Fibroblast of pulmonary artery (primary cell): ENCODE measurements at regions not wholly inside any gene's neighbourhood (a gene's known extent, or its start where the extent isn't known, plus 50 kb on each side); places are given as distances from the start of the nearest gene placed in this dataset.

ENCODE experiments used
- DNase-seq: peaks from one replicate; pipeline ENCODE4 v3.0.0-alpha.2; 2010; ENCODE audit warnings: low read depth
- H3K4me3 ChIP-seq: replicated peaks from 2 replicates; pipeline ENCODE4 v1.5.1; 2011; ENCODE audit warnings: low read depth, mild to moderate bottlenecking, control low read depth, low read length, moderate library complexity
- TF ChIP-seq, protein P1 (sequence below): IDR thresholded peaks from 2 replicates; pipeline ENCODE4 v1.5.1; 2011; ENCODE audit warnings: mild to moderate bottlenecking, control low read depth, low read length, inconsistent platforms; ENCODE audit errors: missing control alignments

- no peak overlapping the region for H3K4me3 ChIP-seq
- DNase-seq: no peak
- TF ChIP-seq, protein P1, sequence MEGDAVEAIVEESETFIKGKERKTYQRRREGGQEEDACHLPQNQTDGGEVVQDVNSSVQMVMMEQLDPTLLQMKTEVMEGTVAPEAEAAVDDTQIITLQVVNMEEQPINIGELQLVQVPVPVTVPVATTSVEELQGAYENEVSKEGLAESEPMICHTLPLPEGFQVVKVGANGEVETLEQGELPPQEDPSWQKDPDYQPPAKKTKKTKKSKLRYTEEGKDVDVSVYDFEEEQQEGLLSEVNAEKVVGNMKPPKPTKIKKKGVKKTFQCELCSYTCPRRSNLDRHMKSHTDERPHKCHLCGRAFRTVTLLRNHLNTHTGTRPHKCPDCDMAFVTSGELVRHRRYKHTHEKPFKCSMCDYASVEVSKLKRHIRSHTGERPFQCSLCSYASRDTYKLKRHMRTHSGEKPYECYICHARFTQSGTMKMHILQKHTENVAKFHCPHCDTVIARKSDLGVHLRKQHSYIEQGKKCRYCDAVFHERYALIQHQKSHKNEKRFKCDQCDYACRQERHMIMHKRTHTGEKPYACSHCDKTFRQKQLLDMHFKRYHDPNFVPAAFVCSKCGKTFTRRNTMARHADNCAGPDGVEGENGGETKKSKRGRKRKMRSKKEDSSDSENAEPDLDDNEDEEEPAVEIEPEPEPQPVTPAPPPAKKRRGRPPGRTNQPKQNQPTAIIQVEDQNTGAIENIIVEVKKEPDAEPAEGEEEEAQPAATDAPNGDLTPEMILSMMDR: no peak
Measured at GRCh38 chr5:2529371-2530092, 221.9 kb downstream of the IRX2 start.

- no peak overlapping the region for H3K4me3 ChIP-seq
- DNase-seq: no peak
- TF ChIP-seq, protein P1: no peak
Measured at GRCh38 chr5:2525351-2525750, 226.1 kb downstream of the IRX2 start.

DNA sequence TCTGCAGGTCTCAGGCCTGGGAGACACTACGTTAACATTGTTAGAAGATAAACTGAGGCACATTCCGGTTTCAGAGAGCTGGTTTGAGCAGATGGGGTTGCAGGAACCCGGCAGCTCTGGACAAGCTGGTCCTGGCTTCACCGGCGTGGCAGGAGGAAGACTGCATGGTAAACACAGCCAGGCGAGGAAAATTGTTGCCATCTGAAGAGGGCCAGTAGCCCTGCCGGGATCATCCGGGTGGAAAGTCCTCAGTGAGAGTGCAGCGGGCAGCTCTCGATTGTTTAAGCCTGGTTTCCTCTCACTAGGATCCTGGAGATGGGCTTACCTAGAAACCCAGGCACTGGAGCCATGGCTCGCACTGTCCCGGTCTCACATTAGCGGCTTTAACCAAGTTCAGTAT, 226.9 kb downstream of the IRX2 start:
- DNase-seq: no peak
- H3K4me3 ChIP-seq: no peak overlapping the region
- TF ChIP-seq, protein P1: no peak

GRCh38 chr5:2523180-2523579, 228.3 kb downstream of the IRX2 start:
- TF ChIP-seq, protein P1: no peak
- no peak for DNase-seq
- no peak overlapping the region for H3K4me3 ChIP-seq

GRCh38 chr5:2522372-2522771, 229.1 kb downstream of the IRX2 start:
- H3K4me3 ChIP-seq: no peak overlapping the region
- TF ChIP-seq, protein P1: no peak

DNA sequence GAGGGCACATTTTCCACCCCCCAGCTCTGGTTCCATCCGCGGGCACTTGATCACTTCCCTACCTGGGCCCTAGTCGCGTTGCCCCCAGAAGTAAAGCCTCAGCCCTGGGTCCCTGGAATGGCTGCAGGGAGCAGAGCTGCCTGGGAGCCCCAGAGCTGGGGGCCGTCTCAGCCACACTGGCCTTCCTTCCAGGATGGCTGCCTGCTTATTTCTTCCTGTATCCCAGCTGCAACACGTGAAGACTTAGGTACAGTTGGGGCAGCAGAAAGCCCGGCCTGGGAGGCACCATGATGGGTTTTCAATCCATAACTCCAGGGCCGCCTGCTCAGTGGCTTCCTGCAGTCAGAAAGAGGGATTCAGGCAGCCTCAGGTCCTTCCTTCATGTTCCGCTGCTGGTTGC, 232.3 kb downstream of the IRX2 start:
- no peak for DNase-seq
- H3K4me3 ChIP-seq: no peak overlapping the region

More at GRCh38 chr5:2522372-2522771, 229.1 kb downstream of the IRX2 start:
- no peak for DNase-seq

More for the DNA sequence above, 232.3 kb downstream of the IRX2 start:
- TF ChIP-seq, protein P1: no peak
